ENCODE measurements at regions not wholly inside any gene's neighbourhood (a gene's known extent, or its start where the extent isn't known, plus 50 kb on each side); places are given as distances from the start of the nearest gene placed in this dataset.
"Not testable (repeated sequence)": the region's sequence is repeated elsewhere in the genome, so short reads cannot be mapped to it uniquely, and the experiment has no call there.

DNA sequence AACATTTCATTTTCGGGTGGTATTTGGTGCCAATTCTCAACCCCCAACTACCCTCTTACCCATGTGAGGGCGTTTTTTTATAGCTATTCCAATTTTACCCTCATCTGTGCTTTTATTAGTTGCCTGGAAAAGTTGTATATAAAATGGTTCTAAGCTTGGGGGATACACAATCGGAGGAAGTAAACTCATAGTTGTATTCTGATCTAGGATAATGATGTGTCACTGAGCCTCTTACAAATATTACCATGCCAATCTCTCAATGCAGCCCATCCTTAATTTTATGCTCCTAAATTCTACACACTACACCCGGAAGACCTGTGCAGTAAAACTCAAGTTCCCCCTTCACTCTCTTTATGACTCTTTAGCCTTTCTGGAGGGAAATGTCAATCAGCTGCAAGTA is 1206.5 kb upstream of the FLRT2 start:
- H3K27ac ChIP-seq, result no peak overlapping the region
- no peaks in the 10 kb centered on the region for H3K36me3 ChIP-seq
- in situ Hi-C loops (cut with MboI; ENCODE audit: low pct_ligation_motif_present in 1 of 4, low pct_unique_long_range_greater_than_20kb in 1 of 4, low sequenced_read_pairs in 3 of 4), result no loop called here
- DNase-seq, result no peak
- intact Hi-C loops (cut with DNase I; ENCODE audit: low total_unique reads), result no loop called here
- no peaks in the 10 kb centered on the region for H3K27me3 ChIP-seq
- no peaks in the 10 kb centered on the region for H3K9me3 ChIP-seq
- WGBS, 2 donors (ENCODE audit: low coverage in 1 of 2), result 52 to 59% methylated on average over 4 of the region's 4 CpGs
- H3K4me3 ChIP-seq, result no peak overlapping the region
- H3K4me1 ChIP-seq, result no peaks in the 10 kb centered on the region
- TF ChIP-seq POLR2A (IDR thresholded peaks at IDR 0.05) (no peak), POLR2AphosphoS5 (IDR thresholded peaks at IDR 0.05) (no peak), EP300 (IDR thresholded peaks at IDR 0.05; ENCODE audit: low read depth) (no peak)
- TF ChIP-seq, protein P1, sequence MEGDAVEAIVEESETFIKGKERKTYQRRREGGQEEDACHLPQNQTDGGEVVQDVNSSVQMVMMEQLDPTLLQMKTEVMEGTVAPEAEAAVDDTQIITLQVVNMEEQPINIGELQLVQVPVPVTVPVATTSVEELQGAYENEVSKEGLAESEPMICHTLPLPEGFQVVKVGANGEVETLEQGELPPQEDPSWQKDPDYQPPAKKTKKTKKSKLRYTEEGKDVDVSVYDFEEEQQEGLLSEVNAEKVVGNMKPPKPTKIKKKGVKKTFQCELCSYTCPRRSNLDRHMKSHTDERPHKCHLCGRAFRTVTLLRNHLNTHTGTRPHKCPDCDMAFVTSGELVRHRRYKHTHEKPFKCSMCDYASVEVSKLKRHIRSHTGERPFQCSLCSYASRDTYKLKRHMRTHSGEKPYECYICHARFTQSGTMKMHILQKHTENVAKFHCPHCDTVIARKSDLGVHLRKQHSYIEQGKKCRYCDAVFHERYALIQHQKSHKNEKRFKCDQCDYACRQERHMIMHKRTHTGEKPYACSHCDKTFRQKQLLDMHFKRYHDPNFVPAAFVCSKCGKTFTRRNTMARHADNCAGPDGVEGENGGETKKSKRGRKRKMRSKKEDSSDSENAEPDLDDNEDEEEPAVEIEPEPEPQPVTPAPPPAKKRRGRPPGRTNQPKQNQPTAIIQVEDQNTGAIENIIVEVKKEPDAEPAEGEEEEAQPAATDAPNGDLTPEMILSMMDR (IDR thresholded peaks at IDR 0.05), result no peak

DNA sequence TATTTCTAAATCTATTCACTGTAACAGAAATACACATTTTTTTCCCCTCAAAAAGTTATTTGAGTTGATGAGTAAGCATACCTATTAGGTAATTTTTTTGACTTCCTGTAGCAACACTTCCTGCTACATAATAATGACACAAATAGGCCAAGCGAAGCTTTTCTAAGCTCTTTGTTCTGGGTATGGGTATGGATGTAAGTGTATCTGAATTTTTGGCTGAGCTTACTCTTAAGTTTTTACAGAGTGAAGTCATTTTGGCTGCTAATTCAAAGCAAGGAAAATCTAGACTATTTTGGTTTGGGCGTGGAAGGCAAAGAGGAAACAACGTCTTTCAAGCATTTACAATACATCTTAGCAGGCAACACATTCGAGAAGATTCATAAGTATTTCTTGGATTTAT is 1206.0 kb upstream of the FLRT2 start:
- in situ Hi-C loops (cut with MboI; ENCODE audit: low pct_ligation_motif_present in 1 of 4, low pct_unique_long_range_greater_than_20kb in 1 of 4, low sequenced_read_pairs in 3 of 4), result no loop called here
- WGBS, 2 donors (ENCODE audit: low coverage in 1 of 2), result 43 to 62% methylated on average over 4 of the region's 4 CpGs
- intact Hi-C loops (cut with DNase I; ENCODE audit: low total_unique reads), result no loop called here
- no peak for DNase-seq
- no peaks in the 10 kb centered on the region for H3K4me1 ChIP-seq
- no peak overlapping the region for H3K27ac ChIP-seq
- no peaks in the 10 kb centered on the region for H3K27me3 ChIP-seq
- no peaks in the 10 kb centered on the region for H3K36me3 ChIP-seq
- no peaks in the 10 kb centered on the region for H3K9me3 ChIP-seq
- TF ChIP-seq EP300 (IDR thresholded peaks at IDR 0.05; ENCODE audit: low read depth) (no peak), POLR2AphosphoS5 (IDR thresholded peaks at IDR 0.05) (no peak), POLR2A (IDR thresholded peaks at IDR 0.05) (no peak)
- TF ChIP-seq, protein P1 (IDR thresholded peaks at IDR 0.05), result no peak
- no peak overlapping the region for H3K4me3 ChIP-seq

DNA sequence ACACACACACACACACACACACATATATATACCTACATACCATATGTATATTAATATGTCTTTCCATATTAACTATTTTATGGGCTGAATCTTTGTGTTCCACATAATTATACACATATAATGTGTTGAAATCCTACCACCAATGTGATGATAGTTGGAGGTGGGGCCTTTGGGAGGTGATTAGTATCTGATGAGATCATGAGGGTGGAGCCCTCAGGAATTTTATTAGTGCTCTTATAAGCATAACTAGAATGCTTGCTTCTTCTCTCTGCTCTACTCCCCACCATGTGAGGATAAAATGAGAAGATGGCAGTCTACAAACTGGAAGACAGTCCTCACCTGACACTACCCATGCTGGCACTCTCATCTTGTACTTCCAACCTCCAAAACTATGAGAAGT is 1193.5 kb upstream of the FLRT2 start:
- Histone ChIP-seq H3K36me3 (no peaks in the 10 kb centered on the region), H3K27ac (no peak overlapping the region), H3K9me3 (no peaks in the 10 kb centered on the region), H3K4me1 (no peaks in the 10 kb centered on the region), H3K4me3 (no peak overlapping the region), H3K27me3 (no peaks in the 10 kb centered on the region)
- TF ChIP-seq EP300 (IDR thresholded peaks at IDR 0.05; ENCODE audit: low read depth), result no peak
- no peak for TF ChIP-seq POLR2A (IDR thresholded peaks at IDR 0.05)
- TF ChIP-seq POLR2AphosphoS5 (IDR thresholded peaks at IDR 0.05), result no peak
- TF ChIP-seq, protein P1 (IDR thresholded peaks at IDR 0.05), result no peak
- DNase-seq, result no peak
- in situ Hi-C loops (cut with MboI; ENCODE audit: low pct_ligation_motif_present in 1 of 4, low pct_unique_long_range_greater_than_20kb in 1 of 4, low sequenced_read_pairs in 3 of 4), result no loop called here
- intact Hi-C loops (cut with DNase I; ENCODE audit: low total_unique reads), result no loop called here

GRCh38 chr14:84340938-84341337 is 1189.0 kb upstream of the FLRT2 start:
- no peak overlapping the region for H3K4me3 ChIP-seq
- no peaks in the 10 kb centered on the region for H3K4me1 ChIP-seq
- H3K27ac ChIP-seq, result no peak overlapping the region
- intact Hi-C loops (cut with DNase I; ENCODE audit: low total_unique reads), result no loop called here
- H3K9me3 ChIP-seq, result peaks cover 0 to 4% of the 10 kb centered on the region in 2 donors
- in situ Hi-C loops (cut with MboI; ENCODE audit: low pct_ligation_motif_present in 1 of 4, low pct_unique_long_range_greater_than_20kb in 1 of 4, low sequenced_read_pairs in 3 of 4), result no loop called here
- TF ChIP-seq EP300 (IDR thresholded peaks at IDR 0.05; ENCODE audit: low read depth), result no peak
- TF ChIP-seq POLR2AphosphoS5 (IDR thresholded peaks at IDR 0.05), result peak in 2 of 3 donors; percentile 30 to 36
- TF ChIP-seq, protein P1 (IDR thresholded peaks at IDR 0.05), result no peak
- TF ChIP-seq POLR2A (IDR thresholded peaks at IDR 0.05), result no peak
- no peaks in the 10 kb centered on the region for H3K36me3 ChIP-seq
- no peaks in the 10 kb centered on the region for H3K27me3 ChIP-seq
- WGBS, 2 donors (ENCODE audit: low coverage in 1 of 2), result 70 to 100% methylated on average over 1 of the region's 1 CpG
- no peak for DNase-seq

DNA sequence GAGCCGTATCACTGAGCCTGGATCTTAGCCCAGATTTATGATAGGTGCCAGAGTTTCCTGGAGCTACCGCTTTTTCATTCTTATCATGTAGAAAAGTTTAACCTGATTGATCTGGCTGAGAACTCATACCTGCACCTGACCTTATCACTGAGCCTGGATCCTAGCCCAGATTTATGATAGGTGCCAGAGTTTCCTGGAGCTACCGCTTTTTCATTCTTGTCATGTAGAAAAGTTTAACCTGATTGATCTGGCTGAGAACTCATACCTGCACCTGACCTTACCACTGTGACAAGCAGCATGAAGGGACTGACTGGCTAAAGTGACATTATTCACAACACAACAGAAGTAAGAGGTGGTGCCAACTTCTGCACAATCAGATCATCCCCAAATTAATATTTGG is 1188.1 kb upstream of the FLRT2 start:
- H3K9me3 ChIP-seq; intact Hi-C loops (cut with DNase I; ENCODE audit: low total_unique reads); H3K36me3 ChIP-seq; DNase-seq; H3K4me1 ChIP-seq; H3K27ac ChIP-seq; in situ Hi-C loops (cut with MboI; ENCODE audit: low pct_ligation_motif_present in 1 of 4, low pct_unique_long_range_greater_than_20kb in 1 of 4, low sequenced_read_pairs in 3 of 4); H3K27me3 ChIP-seq; H3K4me3 ChIP-seq: not testable (repeated sequence)
- 58 to 77% methylated on average over 3 of the region's 3 CpGs for WGBS, 2 donors (ENCODE audit: low coverage in 1 of 2)

All from transverse colon (tissue), 4 donors.